GM10248 (cell line): ENCODE measurements at regions not wholly inside any gene's neighbourhood (a gene's known extent, or its start where the extent isn't known, plus 50 kb on each side); places are given as distances from the start of the nearest gene placed in this dataset.

Source experiments
- CTCF ChIA-PET: fragments of 300-600 bp; sonication (Branson Sonifier 250); formaldehyde crosslinking; extraction: SDS; loops from one replicate; lab custom pipeline; 2021; ENCODE audit warnings: antibody characterized with exemption; lab: Yijun Ruan, JAX
- POLR2A ChIA-PET: fragments of 350-650 bp; sonication (Branson Sonifier 250); formaldehyde crosslinking; extraction: SDS; loops from one replicate; lab custom pipeline; 2020; ENCODE audit warnings: antibody characterized with exemption; lab: Yijun Ruan, JAX
- DNase-seq: peaks from one replicate; pipeline ENCODE4 v3.0.0; 2012; ENCODE audit errors: extremely low spot score
- TF ChIP-seq, protein P1 (sequence below): IDR thresholded peaks from 2 replicates; pipeline ENCODE4 v1.5.1; 2012; ENCODE audit warnings: mild to moderate bottlenecking, low read depth; ENCODE audit errors: extremely low read depth, missing control alignments, control extremely low read depth

DNA sequence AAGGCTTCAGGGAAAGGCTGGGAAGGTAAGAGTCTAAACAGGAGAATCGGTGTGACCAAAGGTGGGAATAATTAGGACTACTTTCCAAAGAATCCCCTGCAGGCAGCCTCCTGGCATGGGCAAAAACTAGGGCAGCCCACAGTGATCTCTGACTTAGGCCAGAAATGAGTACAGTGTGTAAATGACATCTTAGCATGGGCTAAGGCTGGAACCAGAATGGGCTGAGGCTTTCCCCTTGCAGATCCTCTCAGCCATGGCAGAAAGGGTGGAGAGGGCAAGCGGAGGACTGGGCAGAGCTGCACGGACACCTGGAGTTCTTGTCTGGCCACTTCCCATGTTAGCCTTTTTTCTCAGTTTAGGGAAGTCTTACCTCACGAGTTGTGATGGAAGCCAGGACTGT, 69.9 kb upstream of the FOXQ1 start:
- ChIA-PET POLR2A (no interaction called here), CTCF (interaction anchor here (2.3 kb wide), 1 partner anchor 38 kb away, joined by 5 read pairs; no protein-coding TSS in a partner anchor)
- no peak for DNase-seq
- TF ChIP-seq, protein P1, sequence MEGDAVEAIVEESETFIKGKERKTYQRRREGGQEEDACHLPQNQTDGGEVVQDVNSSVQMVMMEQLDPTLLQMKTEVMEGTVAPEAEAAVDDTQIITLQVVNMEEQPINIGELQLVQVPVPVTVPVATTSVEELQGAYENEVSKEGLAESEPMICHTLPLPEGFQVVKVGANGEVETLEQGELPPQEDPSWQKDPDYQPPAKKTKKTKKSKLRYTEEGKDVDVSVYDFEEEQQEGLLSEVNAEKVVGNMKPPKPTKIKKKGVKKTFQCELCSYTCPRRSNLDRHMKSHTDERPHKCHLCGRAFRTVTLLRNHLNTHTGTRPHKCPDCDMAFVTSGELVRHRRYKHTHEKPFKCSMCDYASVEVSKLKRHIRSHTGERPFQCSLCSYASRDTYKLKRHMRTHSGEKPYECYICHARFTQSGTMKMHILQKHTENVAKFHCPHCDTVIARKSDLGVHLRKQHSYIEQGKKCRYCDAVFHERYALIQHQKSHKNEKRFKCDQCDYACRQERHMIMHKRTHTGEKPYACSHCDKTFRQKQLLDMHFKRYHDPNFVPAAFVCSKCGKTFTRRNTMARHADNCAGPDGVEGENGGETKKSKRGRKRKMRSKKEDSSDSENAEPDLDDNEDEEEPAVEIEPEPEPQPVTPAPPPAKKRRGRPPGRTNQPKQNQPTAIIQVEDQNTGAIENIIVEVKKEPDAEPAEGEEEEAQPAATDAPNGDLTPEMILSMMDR, result no peak

DNA sequence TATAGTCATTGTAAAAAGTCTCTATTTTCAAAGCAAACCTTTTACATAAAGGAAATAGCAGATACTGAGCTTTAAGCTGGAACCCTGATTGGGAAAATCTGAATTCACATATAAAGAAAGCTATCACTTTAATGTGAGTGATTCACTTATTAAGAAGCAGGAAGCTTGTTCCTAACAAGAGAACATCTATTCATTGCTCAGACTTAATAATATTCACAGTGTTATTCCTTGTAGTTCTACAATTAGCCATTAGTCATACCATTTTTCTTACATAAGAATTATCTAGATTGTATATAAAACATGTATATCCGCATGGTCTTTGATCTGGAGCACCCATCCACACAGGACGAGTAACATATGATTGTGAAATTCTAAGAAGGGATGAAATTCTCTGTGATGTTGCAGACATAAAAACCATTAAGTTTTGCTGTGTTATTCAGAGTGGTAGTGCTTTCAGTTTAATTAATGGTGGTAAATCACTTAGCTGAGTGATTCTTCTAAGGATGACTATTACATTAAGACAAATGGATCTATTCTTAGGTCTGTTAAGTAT, 71.1 kb upstream of the FOXQ1 start:
- TF ChIP-seq, protein P1, result no peak
- no peak for DNase-seq
- ChIA-PET POLR2A (no interaction called here), CTCF (interaction anchor here (1.2 to 2.3 kb wide), 3 partner anchors 17 to 37 kb away, joined by 3 to 5 read pairs (median 5); no protein-coding TSS in a partner anchor)

DNA sequence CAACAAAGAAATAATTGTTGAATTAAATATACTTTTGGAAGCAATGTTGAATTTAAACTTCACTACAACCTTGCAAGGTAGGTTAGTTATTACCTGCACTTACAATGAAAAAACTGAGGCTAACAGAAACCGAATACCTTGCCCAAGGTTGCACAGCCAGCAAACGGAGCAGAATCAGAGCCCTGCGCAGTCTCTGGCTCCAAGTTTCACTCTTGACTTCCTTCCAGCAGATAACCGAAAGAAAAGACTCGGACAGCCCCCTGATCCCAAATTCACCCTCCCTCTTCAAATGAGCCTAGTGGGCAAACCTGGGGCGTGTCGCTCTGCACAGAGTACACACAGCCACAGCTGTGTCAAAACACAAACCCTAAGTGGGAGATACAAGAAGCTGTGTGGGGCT, 72.1 kb upstream of the FOXQ1 start:
- CTCF ChIA-PET, result interaction anchor here (2.3 kb wide), 1 partner anchor 36 kb away, joined by 5 read pairs; no protein-coding TSS in a partner anchor
- TF ChIP-seq, protein P1, result no peak
- POLR2A ChIA-PET, result no interaction called here
- no peak for DNase-seq

GRCh38 chr6:1238040-1238439, 73.9 kb upstream of the FOXQ1 start:
- ChIA-PET CTCF (interaction anchor here (1.3 kb wide), 1 partner anchor 516 kb away, joined by 4 read pairs; no protein-coding TSS in a partner anchor), POLR2A (no interaction called here)
- TF ChIP-seq, protein P1, result no peak
- no peak for DNase-seq

- no peak for DNase-seq
- ChIA-PET CTCF (interaction anchor here (1.3 kb wide), 1 partner anchor 516 kb away, joined by 4 read pairs; no protein-coding TSS in a partner anchor), POLR2A (no interaction called here)
- TF ChIP-seq, protein P1, result no peak
Observed at GRCh38 chr6:1237636-1238035, 74.3 kb upstream of the FOXQ1 start.

DNA sequence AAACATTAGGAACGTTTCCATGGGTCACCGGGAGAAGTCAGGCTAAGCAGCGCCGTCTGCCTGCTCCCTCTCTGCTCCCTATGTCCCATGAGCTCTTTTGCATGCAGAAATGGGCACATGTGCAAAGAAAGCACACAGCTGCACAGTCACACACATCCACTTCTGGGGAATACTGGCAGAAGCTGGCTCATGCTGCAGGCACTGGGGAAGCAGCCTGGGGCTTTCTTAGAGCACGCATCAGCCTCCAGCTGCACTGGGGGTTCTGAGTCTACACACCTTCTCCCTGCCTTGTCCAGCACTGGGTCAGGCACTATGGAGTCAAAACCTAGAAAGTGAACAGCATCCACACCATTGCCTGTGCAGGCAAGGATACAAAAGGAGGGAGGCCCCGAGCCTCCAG, 76.1 kb upstream of the FOXQ1 start:
- POLR2A ChIA-PET, result no interaction called here
- TF ChIP-seq, protein P1, result no peak
- CTCF ChIA-PET, result no interaction called here
- no peak for DNase-seq

DNA sequence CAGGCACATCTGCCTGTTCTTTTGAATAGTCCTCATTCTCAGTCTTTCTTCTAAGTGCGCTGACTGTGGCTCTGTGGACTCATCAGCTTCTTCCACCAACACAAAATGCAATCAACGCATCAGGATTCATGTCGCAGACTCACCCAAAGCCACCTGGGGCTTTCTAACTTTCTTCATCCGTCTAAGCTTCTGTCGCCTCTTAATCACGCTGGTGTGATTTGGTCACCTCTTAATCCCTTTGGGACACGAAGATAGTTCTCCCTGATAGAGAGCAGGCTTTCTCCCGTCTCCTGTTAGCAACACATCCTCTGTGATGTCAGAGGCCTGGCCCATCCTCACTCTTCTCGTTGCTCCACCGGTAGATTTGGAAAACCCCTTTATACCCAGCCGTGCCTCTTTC, 78.0 kb upstream of the FOXQ1 start:
- ChIA-PET CTCF (no interaction called here), POLR2A (no interaction called here)
- TF ChIP-seq, protein P1, result no peak
- no peak for DNase-seq
